HG02981 (cell line): ENCODE measurements at regions not wholly inside any gene's neighbourhood (a gene's known extent, or its start where the extent isn't known, plus 50 kb on each side); places are given as distances from the start of the nearest gene placed in this dataset.
"Not testable (repeated sequence)": the region's sequence is repeated elsewhere in the genome, so short reads cannot be mapped to it uniquely, and the experiment has no call there.

Experiments used
- ATAC-seq: cut with Tn5 transposase; IDR thresholded peaks from one replicate; pipeline ENCODE4 v1.9.1; 2021; ENCODE audit warnings: mild to moderate bottlenecking, moderate library complexity; ENCODE audit not compliant: unreplicated experiment

- no peak for ATAC-seq
These were observed 490.0 kb upstream of the TBL1XR1 start for GRCh38 chr3:177687291-177687690.

DNA sequence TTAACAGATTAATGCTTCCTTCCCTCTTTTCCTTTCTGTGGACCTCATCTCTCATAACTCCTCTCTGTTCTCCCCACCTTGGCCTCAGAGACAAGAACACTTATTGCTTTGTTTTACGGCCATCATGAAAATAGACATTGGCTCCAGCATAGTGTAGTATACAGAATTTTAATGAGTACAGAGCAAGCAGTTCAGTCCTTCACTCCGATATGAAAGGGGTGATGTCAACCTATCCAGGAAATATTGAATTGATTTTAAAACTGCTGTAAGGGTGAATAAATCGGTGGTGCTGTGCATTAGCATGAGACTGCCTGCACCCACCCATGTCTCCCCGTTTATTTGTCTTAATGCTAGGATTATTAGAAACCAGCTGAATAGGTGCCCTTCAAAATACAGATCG, 490.9 kb upstream of the TBL1XR1 start:
- no peak for ATAC-seq

DNA sequence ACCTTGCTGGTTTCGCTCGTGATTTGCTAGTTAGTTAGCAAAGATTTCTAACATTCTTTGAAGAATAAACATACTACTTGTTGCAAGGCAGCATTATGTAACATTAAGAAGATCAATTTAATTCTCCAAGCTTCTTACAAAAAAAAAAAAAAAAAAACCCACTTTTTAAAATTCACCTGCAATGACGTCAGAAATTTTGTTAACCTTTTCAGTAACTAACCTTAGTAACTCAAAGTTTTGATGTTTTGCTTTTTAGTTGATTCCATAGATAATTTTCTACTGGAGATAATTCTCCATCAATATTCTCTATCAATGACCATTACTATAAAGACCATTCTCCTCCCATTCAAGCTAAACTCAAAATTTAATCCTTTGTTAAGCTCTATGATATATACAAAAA, 491.8 kb upstream of the TBL1XR1 start:
- no peak for ATAC-seq

DNA sequence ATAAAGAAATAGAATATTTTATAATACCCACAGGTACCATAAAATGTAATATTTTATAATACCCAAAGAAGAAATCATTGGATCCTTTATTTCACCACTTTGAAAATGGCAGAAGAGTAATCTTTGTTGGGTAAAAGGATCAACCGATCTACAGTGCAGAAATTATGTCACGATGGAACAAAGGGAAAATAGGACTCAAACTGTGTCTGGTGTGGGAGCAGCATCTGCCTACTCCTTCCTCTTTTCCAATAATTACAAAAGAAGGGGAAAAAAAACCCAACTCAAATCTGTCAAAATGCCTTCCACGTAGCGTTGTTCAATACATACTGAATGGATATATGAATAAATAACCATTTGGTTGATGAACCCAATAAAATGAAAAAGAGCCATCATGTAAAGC, 492.6 kb upstream of the TBL1XR1 start:
- ATAC-seq, result no peak

- no peak for ATAC-seq
These were observed 493.0 kb upstream of the TBL1XR1 start for GRCh38 chr3:177690306-177690705.

DNA sequence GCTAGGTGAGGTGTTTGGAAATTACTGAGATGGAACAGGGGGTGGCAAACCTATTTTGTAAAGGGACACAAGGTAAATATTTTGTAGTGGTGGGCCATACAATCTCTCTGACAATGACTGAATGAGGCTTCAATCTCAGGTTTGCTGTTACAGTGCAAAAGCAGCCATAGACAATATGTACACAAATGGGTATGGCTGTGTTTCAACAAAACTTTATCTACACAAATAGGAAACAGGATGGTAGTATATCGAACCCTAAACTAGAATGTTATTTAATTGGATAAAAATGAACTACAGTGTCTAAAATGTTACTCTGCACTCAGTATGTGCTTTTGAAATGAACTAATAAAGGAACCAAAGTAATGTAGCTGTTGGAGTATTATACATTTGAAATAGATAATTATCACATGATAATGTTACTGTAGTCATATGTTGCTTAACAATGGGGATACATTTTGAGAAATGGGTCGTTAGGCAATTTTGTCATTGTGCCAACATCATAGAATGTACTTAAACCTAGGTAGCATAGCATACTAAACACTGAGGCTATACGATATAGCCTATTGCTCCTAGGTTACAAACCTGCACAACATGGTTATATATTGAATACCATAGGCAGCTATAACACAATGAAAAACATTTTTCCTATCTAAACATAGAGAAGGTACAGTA, 495.2 kb upstream of the TBL1XR1 start:
- ATAC-seq, result no peak

DNA sequence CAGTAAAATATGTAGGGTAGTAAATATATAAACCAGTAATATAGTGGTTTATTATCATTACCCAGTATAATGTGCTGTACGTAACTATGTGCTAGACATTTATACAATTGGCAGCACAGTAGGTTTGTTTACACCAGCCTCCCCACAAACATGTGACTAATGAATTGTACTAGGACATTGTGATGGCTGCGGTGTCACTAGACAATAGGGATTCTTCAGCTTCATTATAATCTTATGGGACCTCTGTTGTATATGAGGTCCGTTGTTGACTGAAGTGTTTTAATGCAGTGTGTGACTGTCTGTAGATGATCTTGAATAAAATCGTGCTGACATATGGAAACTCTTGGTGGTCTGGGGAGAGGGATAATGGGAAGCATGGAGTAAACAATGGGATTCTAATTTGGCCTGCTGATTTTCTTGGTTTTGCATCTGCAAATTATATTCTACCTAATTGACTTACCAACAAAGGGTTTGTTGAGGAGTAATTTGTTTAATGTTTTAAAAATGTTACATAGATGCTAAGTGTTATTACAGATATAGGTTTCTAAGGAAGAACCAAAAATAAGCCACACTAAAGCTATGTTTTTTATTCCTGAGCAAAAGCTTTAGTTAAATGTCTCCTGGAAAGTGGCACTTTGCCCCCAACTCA, 496.5 kb upstream of the TBL1XR1 start:
- no peak for ATAC-seq

- peak; percentile 54 for ATAC-seq
These were observed 497.0 kb upstream of the TBL1XR1 start for GRCh38 chr3:177694316-177694715.

DNA sequence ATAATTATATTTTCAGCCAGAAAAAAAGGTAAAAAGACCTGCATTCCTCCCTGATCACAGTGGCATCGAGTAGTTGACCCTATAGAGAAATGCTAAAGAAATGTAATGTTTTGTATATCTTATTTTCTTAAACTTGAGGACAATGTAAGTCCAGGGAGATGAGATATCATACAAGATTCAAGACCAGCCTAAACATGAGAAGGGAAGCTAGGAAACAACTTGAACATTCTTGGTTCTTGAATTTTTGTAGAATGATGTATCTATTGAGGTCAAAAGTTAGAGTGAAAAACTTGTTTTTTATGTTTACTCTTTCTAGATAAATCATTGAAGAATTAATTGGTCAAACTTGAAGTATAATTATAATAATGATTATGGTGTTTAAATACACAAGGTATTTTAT, 497.7 kb upstream of the TBL1XR1 start:
- no peak for ATAC-seq

- no peak for ATAC-seq
These were observed 502.8 kb upstream of the TBL1XR1 start for GRCh38 chr3:177700117-177700516.

- no peak for ATAC-seq
These were observed 506.5 kb upstream of the TBL1XR1 start for GRCh38 chr3:177703788-177704187.

- no peak for ATAC-seq
These were observed 508.9 kb upstream of the TBL1XR1 start for GRCh38 chr3:177705976-177706823.

- ATAC-seq, result not testable (repeated sequence)
These were observed 512.2 kb upstream of the TBL1XR1 start for GRCh38 chr3:177709470-177709869.

DNA sequence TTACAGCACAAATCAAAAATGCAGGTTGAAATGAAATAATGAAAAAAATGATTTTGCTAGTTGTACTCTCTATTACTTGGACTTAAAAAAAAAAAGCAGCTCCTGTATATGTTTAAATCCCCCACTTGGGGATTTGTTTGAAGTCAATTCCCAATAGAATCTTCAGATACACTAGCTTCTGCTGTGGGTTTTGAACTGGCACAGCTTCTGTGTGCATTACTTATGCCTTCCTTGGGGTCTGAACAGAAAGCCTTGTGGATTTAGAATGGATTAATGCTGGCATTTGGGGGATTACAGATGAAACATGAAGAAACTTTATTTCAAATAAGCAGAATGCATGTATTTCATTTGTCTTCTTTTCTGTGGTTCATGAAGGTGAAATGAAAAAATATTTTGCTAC, 513.2 kb upstream of the TBL1XR1 start:
- no peak for ATAC-seq

DNA sequence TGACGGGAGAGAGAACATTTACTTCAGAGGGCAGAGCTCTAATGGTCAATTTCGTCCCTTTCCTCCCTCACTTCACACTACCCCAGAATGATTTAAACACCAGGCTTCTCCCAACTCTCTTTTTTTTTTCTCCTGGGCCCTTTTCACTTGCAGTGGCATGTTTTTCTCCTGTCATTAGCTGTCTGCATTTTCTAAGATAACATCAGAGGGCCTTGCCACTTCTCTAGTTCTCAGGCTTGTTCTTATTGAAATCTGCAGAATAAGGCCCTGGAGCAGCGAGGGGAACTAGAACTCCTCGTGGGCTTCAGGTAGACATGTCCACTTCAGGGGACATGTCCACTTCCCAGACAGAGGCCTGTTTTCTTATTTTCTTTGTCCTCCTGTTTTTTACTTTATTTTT, 514.4 kb upstream of the TBL1XR1 start:
- ATAC-seq, result no peak

DNA sequence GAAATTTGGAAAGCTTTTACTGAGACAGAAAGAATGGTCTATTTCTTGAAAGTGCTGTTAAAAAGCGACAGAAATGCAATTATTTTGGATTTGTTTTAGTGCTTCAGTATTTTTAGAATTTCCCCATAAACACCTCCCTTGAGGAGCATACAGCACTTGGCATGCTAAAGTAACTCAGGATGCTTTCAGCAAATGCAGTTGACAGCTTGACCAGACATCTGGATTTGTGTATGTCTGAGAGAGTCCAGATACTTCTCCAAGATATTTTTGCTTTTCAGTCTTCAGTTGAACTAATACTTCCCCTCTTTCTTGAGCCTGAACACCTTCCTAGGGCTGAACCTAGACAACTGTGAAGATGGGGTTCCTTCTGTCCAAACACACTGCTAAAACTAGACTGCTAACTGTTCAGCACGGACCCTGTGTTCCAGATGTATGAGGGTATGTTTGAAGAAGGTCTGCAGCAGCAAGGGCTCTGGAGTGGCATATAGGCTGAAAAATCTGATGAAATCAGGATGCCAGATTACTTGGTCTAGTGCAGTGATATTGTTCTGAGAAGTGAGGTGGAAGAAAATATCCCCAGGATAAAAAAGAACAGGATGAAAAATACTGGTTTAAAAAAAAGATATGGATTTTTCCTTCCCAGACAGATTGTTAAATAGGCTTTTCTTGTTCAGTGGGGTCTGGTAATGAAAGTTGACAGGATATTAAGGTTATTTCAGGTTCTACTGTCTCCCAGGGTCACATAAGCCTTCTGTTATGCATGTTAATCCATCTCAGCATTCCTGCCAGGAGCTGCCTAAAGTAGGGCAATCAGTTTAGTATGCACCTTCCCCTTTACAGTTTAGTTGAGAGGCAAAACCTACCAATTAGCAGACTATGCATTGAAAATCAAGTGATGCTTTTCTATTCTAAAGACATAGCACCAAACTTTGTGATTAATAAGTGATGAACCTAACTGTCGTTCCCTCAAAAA, 516.9 kb upstream of the TBL1XR1 start:
- no peak for ATAC-seq

DNA sequence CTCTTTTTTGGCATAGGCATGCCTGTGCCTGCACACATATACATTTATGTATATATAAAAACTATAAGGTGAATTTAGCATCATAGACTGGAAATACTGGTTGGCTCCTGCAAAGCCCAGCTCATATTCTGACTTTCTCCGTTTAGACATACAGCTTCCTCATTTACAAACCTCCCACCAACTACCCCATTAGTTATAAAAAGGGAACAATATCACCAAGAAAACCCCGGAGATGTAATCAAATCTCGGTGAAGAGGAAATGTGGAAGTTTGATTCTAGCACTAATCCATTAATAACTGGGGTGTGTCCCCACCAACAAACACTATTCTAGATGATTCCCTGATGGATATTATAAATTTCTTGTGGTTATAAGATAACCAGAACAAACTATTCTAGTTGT, 517.7 kb upstream of the TBL1XR1 start:
- ATAC-seq, result no peak

GRCh38 chr3:177715980-177716379, 518.7 kb upstream of the TBL1XR1 start:
- ATAC-seq, result no peak

- not testable (repeated sequence) for ATAC-seq
These were observed 523.6 kb upstream of the TBL1XR1 start for GRCh38 chr3:177720927-177721326.

DNA sequence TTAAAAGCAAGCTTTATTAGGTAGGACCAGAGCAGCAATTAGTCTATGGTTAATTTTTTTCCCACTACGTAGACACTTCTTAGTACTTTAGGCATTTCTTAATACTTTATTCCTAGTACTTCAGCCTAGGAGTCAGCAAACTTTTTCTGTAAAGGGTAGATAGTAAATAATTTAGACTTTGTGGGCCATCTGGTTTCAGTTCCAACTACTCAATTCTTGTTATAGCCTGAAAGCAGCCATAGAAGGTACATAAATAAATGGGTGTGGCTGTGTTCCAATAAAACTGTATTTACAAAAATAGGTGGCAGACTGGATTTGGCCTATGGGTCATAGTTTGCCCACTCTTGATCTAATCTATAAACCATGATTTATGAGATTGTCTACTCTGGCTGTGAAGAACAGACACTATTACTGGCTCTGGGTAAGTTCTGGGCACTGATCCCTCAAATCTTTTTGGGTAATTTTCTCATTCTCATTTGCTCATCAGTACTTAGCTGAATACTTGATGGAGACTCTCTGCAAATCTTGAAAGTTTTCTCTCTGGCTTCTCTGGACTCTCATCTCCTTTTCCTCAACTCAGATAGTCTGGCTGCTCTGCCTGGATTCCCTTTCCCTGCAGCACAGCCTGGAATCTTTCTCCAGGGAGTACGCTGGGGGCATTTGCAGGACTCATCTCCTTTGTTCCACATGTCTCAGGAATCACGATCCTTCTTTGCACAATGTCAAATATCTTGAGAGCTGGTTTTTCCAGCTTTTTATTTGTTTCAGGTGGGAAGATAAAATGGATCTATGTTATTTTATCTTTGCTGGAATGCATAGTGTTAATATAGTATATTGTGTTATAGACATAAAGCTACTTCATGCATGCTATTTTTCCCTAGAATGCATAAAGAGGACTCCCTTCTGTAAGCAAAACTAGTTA, 524.8 kb upstream of the TBL1XR1 start:
- no peak for ATAC-seq
